GM23338 (cell line): ENCODE measurements at regions not wholly inside any gene's neighbourhood (a gene's known extent, or its start where the extent isn't known, plus 50 kb on each side); places are given as distances from the start of the nearest gene placed in this dataset.

Experiments used
- ATAC-seq: fragments of 200-7000 bp; cut with Tn5 transposase; 3 replicates; pipeline ENCODE4 v1.9.1; 2020
- DNase-seq: peaks from one replicate; pipeline ENCODE4 v3.0.0-alpha.2; 2015; ENCODE audit warnings: low spot score
- H2AFZ ChIP-seq: fragments of 200-600 bp; sonication (generic); 2 replicates; pipeline ENCODE4 v1.8.0; 2016; ENCODE audit warnings: antibody characterized with exemption, mild to moderate bottlenecking, moderate library complexity
- H3F3A ChIP-seq: fragments of 200-600 bp; sonication (generic); replicated peaks from 2 replicates; pipeline ENCODE4 v1.8.0; 2017; ENCODE audit warnings: antibody characterized with exemption, mixed run types, low read depth
- H3K27ac ChIP-seq: fragments of 200-600 bp; sonication (generic); 2 replicates; pipeline ENCODE4 v1.6.1; 2016; ENCODE audit warnings: low read depth
- H3K27me3 ChIP-seq: fragments of 200-600 bp; sonication (generic); 2 replicates; pipeline ENCODE4 v1.8.0; 2016; ENCODE audit warnings: mild to moderate bottlenecking, mixed run types, moderate library complexity; ENCODE audit not compliant: insufficient read depth
- H3K36me3 ChIP-seq: fragments of 200-600 bp; sonication (generic); 2 replicates; pipeline ENCODE4 v1.8.0; 2016; ENCODE audit warnings: mild to moderate bottlenecking; ENCODE audit not compliant: insufficient read depth
- H3K4me1 ChIP-seq: fragments of 200-600 bp; sonication (generic); 2 replicates; pipeline ENCODE4 v1.8.0; 2016; ENCODE audit warnings: mild to moderate bottlenecking, moderate library complexity; ENCODE audit not compliant: insufficient read depth
- H3K4me2 ChIP-seq: fragments of 200-600 bp; sonication (generic); 2 replicates; pipeline ENCODE4 v1.7.1; 2017; ENCODE audit warnings: mixed run types
- H3K4me3 ChIP-seq: fragments of 200-600 bp; sonication (generic); 2 replicates; pipeline ENCODE4 v1.6.1; 2016; ENCODE audit warnings: mixed run types
- H3K79me2 ChIP-seq: fragments of 200-600 bp; sonication (generic); replicated peaks from 2 replicates; pipeline ENCODE4 v1.8.0; 2017; ENCODE audit warnings: mild to moderate bottlenecking; ENCODE audit not compliant: insufficient read depth
- H3K9me2 ChIP-seq: fragments of 200-600 bp; sonication (generic); 2 replicates; pipeline ENCODE4 v1.8.0; 2017; ENCODE audit not compliant: insufficient read depth
- H4K20me1 ChIP-seq: fragments of 200-600 bp; sonication (generic); replicated peaks from 2 replicates; pipeline ENCODE4 v1.8.0; 2017; ENCODE audit warnings: mild to moderate bottlenecking; ENCODE audit not compliant: insufficient read depth
- H3K27ac Mint-ChIP-seq: 2 replicates; pipeline ENCODE4 v1.8.0; 2020; ENCODE audit warnings: inconsistent platforms, mild to moderate bottlenecking, moderate library complexity, mixed read lengths
- H3K27me3 Mint-ChIP-seq: 3 replicates; pipeline ENCODE4 v1.8.0; 2022; ENCODE audit warnings: low read depth, mild to moderate bottlenecking, moderate library complexity, mixed read lengths, inconsistent platforms; ENCODE audit not compliant: insufficient read depth, poor library complexity
- H3K36me3 Mint-ChIP-seq: 3 replicates; pipeline ENCODE4 v1.8.0; 2021; ENCODE audit warnings: low read depth, mild to moderate bottlenecking, inconsistent platforms, moderate library complexity, mixed read lengths
- H3K4me1 Mint-ChIP-seq: 3 replicates; pipeline ENCODE4 v1.8.0; 2020; ENCODE audit warnings: mild to moderate bottlenecking, inconsistent platforms, mixed read lengths
- H3K4me3 Mint-ChIP-seq: 3 replicates; pipeline ENCODE4 v1.8.0; 2021; ENCODE audit warnings: moderate library complexity, mild to moderate bottlenecking, inconsistent platforms, mixed read lengths
- H3K9me3 Mint-ChIP-seq: 3 replicates; pipeline ENCODE4 v1.8.0; 2020; ENCODE audit warnings: moderate library complexity, mild to moderate bottlenecking, inconsistent platforms, mixed read lengths
- CREB1 ChIP-seq: fragments of 250-450 bp; sonication (Bioruptor Pico); IDR thresholded peaks from 2 replicates; pipeline ENCODE4 v1.5.0; 2020; ENCODE audit warnings: low read depth, mild to moderate bottlenecking, moderate library complexity
- EZH2 ChIP-seq: fragments of 200-600 bp; sonication (generic); IDR thresholded peaks from one replicate; pipeline ENCODE4 v1.8.0; 2017; ENCODE audit warnings: antibody characterized with exemption, mild to moderate bottlenecking, low read depth; ENCODE audit not compliant: unreplicated experiment
- EZH2phosphoT487 ChIP-seq: fragments of 200-600 bp; sonication (generic); IDR thresholded peaks from one replicate; pipeline ENCODE4 v1.8.1; 2018; ENCODE audit warnings: antibody characterized with exemption; ENCODE audit not compliant: unreplicated experiment
- JUNB ChIP-seq: IDR thresholded peaks from one replicate; pipeline ENCODE4 v1.6.1; 2016; ENCODE audit warnings: antibody characterized with exemption; ENCODE audit not compliant: unreplicated experiment
- NANOG ChIP-seq: IDR thresholded peaks from 2 replicates; pipeline ENCODE4 v1.6.1; 2016; ENCODE audit warnings: antibody characterized with exemption, borderline replicate concordance
- POLR2AphosphoS5 ChIP-seq: IDR thresholded peaks from 2 replicates; pipeline ENCODE4 v1.6.1; 2016; ENCODE audit warnings: antibody characterized with exemption, low read depth
- STAT1 ChIP-seq: IDR thresholded peaks from one replicate; pipeline ENCODE4 v1.6.1; 2016; ENCODE audit warnings: antibody characterized with exemption; ENCODE audit not compliant: unreplicated experiment
- ZNF114 ChIP-seq: fragments of 250-450 bp; sonication (Bioruptor Pico); IDR thresholded peaks from 2 replicates; pipeline ENCODE4 v1.5.0; 2020; ENCODE audit warnings: mild to moderate bottlenecking, moderate library complexity
- ZNF331 ChIP-seq: fragments of 250-450 bp; sonication (Bioruptor Pico); IDR thresholded peaks from 2 replicates; pipeline ENCODE4 v1.5.0; 2020; ENCODE audit warnings: low read depth, mild to moderate bottlenecking, moderate library complexity
- TF ChIP-seq, protein P1 (sequence below), 2 experiments: fragments of 200-600 bp in 1 of 2; sonication (generic) in 1 of 2; conservative IDR thresholded peaks; 2 replicates each; pipeline versions ENCODE4 v1.5.1 to v1.6.1; 2016 to 2017; ENCODE audit warnings: antibody characterized with exemption in 2 of 2, low read depth in 2 of 2, mild to moderate bottlenecking in 2 of 2, moderate library complexity in 1 of 2
- TF ChIP-seq, protein P2 (sequence below): IDR thresholded peaks from one replicate; pipeline ENCODE4 v1.6.1; 2018; ENCODE audit warnings: antibody characterized with exemption; ENCODE audit not compliant: unreplicated experiment
- TF ChIP-seq, protein P3 (sequence below): IDR thresholded peaks from 2 replicates; pipeline ENCODE4 v1.6.1; 2016; ENCODE audit warnings: antibody characterized with exemption

DNA sequence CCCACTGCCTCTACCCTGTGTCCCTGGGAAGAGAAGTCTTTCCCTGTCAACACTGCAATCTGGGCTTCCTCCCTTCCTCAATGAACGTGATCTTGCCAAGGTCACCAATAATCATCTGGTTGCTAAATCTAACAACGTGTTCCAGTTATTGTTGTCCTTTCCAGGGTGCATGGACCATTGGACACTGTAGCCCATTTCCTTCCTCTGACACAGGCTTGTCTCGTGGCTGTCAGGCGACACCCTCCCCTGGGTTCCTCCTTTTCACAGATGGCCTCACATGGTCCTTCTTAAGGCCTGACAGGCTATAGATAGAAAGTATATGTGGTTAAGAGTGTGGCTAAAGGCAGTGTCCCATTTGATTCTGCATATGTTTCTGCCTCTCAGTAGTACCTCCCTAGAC lies 67.7 kb upstream of the STARD13 start:
- Histone ChIP-seq H3F3A (no peaks in the 10 kb centered on the region), H3K4me1 (peaks cover 10% of the 10 kb centered on the region), H3K4me2 (no peak overlapping the region), H3K36me3 (no peaks in the 10 kb centered on the region), H3K27me3 (peaks cover 31% of the 10 kb centered on the region), H2AFZ (no peak overlapping the region; the same call in 1 of the 2 replicates), H3K9me2 (peaks cover 3% of the 10 kb centered on the region; the same call in 1 of the 2 replicates), H3K79me2 (no peaks in the 10 kb centered on the region), H3K27ac (no peak overlapping the region), H3K4me3 (no peak overlapping the region), H4K20me1 (no peaks in the 10 kb centered on the region)
- Mint-ChIP-seq H3K27me3 (peaks cover 14% of the 10 kb centered on the region), H3K4me3 (no peak overlapping the region), H3K36me3 (no peaks in the 10 kb centered on the region; the same call in 2 of the 3 replicates), H3K9me3 (no peaks in the 10 kb centered on the region; the same call in 2 of the 3 replicates), H3K4me1 (peaks cover 6% of the 10 kb centered on the region), H3K27ac (no peak overlapping the region)
- TF ChIP-seq, protein P1, sequence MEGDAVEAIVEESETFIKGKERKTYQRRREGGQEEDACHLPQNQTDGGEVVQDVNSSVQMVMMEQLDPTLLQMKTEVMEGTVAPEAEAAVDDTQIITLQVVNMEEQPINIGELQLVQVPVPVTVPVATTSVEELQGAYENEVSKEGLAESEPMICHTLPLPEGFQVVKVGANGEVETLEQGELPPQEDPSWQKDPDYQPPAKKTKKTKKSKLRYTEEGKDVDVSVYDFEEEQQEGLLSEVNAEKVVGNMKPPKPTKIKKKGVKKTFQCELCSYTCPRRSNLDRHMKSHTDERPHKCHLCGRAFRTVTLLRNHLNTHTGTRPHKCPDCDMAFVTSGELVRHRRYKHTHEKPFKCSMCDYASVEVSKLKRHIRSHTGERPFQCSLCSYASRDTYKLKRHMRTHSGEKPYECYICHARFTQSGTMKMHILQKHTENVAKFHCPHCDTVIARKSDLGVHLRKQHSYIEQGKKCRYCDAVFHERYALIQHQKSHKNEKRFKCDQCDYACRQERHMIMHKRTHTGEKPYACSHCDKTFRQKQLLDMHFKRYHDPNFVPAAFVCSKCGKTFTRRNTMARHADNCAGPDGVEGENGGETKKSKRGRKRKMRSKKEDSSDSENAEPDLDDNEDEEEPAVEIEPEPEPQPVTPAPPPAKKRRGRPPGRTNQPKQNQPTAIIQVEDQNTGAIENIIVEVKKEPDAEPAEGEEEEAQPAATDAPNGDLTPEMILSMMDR (conservative IDR thresholded peaks at IDR 0.05; ENCODE audit: low read depth in 2 of 2): no peak
- TF ChIP-seq, protein P2, sequence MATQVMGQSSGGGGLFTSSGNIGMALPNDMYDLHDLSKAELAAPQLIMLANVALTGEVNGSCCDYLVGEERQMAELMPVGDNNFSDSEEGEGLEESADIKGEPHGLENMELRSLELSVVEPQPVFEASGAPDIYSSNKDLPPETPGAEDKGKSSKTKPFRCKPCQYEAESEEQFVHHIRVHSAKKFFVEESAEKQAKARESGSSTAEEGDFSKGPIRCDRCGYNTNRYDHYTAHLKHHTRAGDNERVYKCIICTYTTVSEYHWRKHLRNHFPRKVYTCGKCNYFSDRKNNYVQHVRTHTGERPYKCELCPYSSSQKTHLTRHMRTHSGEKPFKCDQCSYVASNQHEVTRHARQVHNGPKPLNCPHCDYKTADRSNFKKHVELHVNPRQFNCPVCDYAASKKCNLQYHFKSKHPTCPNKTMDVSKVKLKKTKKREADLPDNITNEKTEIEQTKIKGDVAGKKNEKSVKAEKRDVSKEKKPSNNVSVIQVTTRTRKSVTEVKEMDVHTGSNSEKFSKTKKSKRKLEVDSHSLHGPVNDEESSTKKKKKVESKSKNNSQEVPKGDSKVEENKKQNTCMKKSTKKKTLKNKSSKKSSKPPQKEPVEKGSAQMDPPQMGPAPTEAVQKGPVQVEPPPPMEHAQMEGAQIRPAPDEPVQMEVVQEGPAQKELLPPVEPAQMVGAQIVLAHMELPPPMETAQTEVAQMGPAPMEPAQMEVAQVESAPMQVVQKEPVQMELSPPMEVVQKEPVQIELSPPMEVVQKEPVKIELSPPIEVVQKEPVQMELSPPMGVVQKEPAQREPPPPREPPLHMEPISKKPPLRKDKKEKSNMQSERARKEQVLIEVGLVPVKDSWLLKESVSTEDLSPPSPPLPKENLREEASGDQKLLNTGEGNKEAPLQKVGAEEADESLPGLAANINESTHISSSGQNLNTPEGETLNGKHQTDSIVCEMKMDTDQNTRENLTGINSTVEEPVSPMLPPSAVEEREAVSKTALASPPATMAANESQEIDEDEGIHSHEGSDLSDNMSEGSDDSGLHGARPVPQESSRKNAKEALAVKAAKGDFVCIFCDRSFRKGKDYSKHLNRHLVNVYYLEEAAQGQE: no peak
- no peak for TF ChIP-seq EZH2
- TF ChIP-seq NANOG: no peak
- no peak for TF ChIP-seq ZNF331 (CRISPR knock-in tag)
- no peak for TF ChIP-seq JUNB
- TF ChIP-seq ZNF114 (CRISPR knock-in tag): no peak
- no peak for TF ChIP-seq POLR2AphosphoS5
- no peak for TF ChIP-seq STAT1
- ATAC-seq (no peak), DNase-seq (no peak)

DNA sequence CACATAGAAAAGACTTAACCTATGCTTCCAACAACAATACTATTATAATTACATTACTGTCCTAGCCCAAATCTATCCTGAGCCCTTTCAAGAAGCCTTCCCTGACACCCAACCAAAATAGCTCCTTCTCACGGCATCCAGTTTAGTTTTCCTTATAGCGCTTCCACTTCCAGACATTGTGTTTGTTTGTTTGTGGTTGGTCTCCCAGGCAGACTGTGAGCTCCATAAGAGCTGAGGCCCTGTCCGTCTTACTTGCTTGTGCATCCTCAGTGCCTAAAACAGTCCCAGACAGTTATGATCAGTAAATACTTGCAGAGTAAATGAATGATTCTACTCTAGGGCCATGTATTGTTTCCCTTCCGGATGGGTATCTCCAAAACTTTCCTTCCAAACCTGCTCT lies 68.1 kb upstream of the STARD13 start:
- Mint-ChIP-seq H3K4me3 (no peak overlapping the region), H3K27ac (no peak overlapping the region), H3K9me3 (peaks cover 2% of the 10 kb centered on the region; the same call in 2 of the 3 replicates), H3K27me3 (peaks cover 14% of the 10 kb centered on the region), H3K36me3 (no peaks in the 10 kb centered on the region; the same call in 2 of the 3 replicates), H3K4me1 (peaks cover 6% of the 10 kb centered on the region)
- Histone ChIP-seq H3K27me3 (peaks cover 29% of the 10 kb centered on the region), H3K9me2 (peaks cover 3% of the 10 kb centered on the region; the same call in 1 of the 2 replicates), H3K4me1 (peaks cover 10% of the 10 kb centered on the region), H3K36me3 (no peaks in the 10 kb centered on the region), H3F3A (no peaks in the 10 kb centered on the region), H3K27ac (no peak overlapping the region), H3K4me3 (no peak overlapping the region), H2AFZ (no peak overlapping the region), H3K79me2 (no peaks in the 10 kb centered on the region), H3K4me2 (no peak overlapping the region), H4K20me1 (no peaks in the 10 kb centered on the region)
- ATAC-seq (no peak), DNase-seq (no peak)
- TF ChIP-seq EZH2phosphoT487 (no peak), CREB1 (CRISPR knock-in tag) (no peak), NANOG (no peak), ZNF114 (CRISPR knock-in tag) (no peak), STAT1 (no peak)
- TF ChIP-seq, protein P3, sequence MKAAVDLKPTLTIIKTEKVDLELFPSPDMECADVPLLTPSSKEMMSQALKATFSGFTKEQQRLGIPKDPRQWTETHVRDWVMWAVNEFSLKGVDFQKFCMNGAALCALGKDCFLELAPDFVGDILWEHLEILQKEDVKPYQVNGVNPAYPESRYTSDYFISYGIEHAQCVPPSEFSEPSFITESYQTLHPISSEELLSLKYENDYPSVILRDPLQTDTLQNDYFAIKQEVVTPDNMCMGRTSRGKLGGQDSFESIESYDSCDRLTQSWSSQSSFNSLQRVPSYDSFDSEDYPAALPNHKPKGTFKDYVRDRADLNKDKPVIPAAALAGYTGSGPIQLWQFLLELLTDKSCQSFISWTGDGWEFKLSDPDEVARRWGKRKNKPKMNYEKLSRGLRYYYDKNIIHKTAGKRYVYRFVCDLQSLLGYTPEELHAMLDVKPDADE: no peak
- TF ChIP-seq, protein P1 (conservative IDR thresholded peaks at IDR 0.05; ENCODE audit: low read depth in 2 of 2): no peak
